Activated CD8-positive, alpha-beta T cell treated with anti-CD3 and anti-CD28 coated beads, Interleukin-2, amount 10 ng/mL, durations not matched to agents 7 days and 5 days (primary cell): ENCODE measurements at regions not wholly inside any gene's neighbourhood (a gene's known extent, or its start where the extent isn't known, plus 50 kb on each side); places are given as distances from the start of the nearest gene placed in this dataset.

Source experiments
- ATAC-seq: fragments of 150-1000 bp; cut with Tn5 transposase; one replicate; pipeline ENCODE4 v1.10.0; 2021; ENCODE audit warnings: moderate library complexity
- CTCF ChIA-PET: fragments of 350-600 bp; sonication (Branson Sonifier 250); formaldehyde crosslinking; loops from one replicate; lab custom pipeline; 2021; ENCODE audit warnings: antibody characterized with exemption; lab: Charles Lee
- POLR2A ChIA-PET: fragments of 350-600 bp; sonication (Branson Sonifier 250); formaldehyde crosslinking; loops from one replicate; lab custom pipeline; 2021; ENCODE audit warnings: antibody characterized with exemption; lab: Charles Lee
- DNase-seq: peaks from one replicate; pipeline ENCODE4 v3.0.0-alpha.2; 2020
- H3K27ac Mint-ChIP-seq: one replicate; pipeline ENCODE4 v1.8.0; 2021; ENCODE audit warnings: mild to moderate bottlenecking, mixed read lengths
- H3K27me3 Mint-ChIP-seq: one replicate; pipeline ENCODE4 v1.8.0; 2021; ENCODE audit warnings: low read depth, mixed read lengths
- H3K36me3 Mint-ChIP-seq: one replicate; pipeline ENCODE4 v1.8.0; 2021; ENCODE audit warnings: low read depth, mixed read lengths
- H3K4me1 Mint-ChIP-seq: one replicate; pipeline ENCODE4 v1.8.0; 2021; ENCODE audit warnings: low read depth, mixed read lengths
- H3K4me3 Mint-ChIP-seq: one replicate; pipeline ENCODE4 v1.8.0; 2021; ENCODE audit warnings: mild to moderate bottlenecking, mixed read lengths
- H3K9me3 Mint-ChIP-seq: one replicate; pipeline ENCODE4 v1.8.0; 2022; ENCODE audit warnings: mixed read lengths; ENCODE audit not compliant: insufficient read depth

GRCh38 chr6:126550323-126550722 lies 210.4 kb downstream of the CENPW start:
- CTCF ChIA-PET: interaction anchor here (0.6 kb wide), 1 partner anchor 117 kb away, joined by 3 read pairs; no protein-coding TSS in a partner anchor
- Mint-ChIP-seq H3K9me3 (no peaks in the 10 kb centered on the region), H3K27ac (no peak overlapping the region), H3K4me3 (no peak overlapping the region), H3K4me1 (no peaks in the 10 kb centered on the region), H3K36me3 (no peaks in the 10 kb centered on the region), H3K27me3 (no peaks in the 10 kb centered on the region)
- ATAC-seq: no peak
- DNase-seq: no peak
- POLR2A ChIA-PET: no interaction called here

- no peak overlapping the region for H3K4me3 Mint-ChIP-seq
- H3K27ac Mint-ChIP-seq: no peak overlapping the region
- DNase-seq (no peak), ATAC-seq (no peak)
- no peaks in the 10 kb centered on the region for H3K4me1 Mint-ChIP-seq
- no peaks in the 10 kb centered on the region for H3K36me3 Mint-ChIP-seq
- POLR2A ChIA-PET: no interaction called here
- no peaks in the 10 kb centered on the region for H3K27me3 Mint-ChIP-seq
- CTCF ChIA-PET: no interaction called here
- no peaks in the 10 kb centered on the region for H3K9me3 Mint-ChIP-seq
Observed at GRCh38 chr6:126551832-126552231, 211.9 kb downstream of the CENPW start.

GRCh38 chr6:126553854-126554253 lies 213.9 kb downstream of the CENPW start:
- H3K9me3 Mint-ChIP-seq: no peaks in the 10 kb centered on the region
- no peaks in the 10 kb centered on the region for H3K27me3 Mint-ChIP-seq
- ChIA-PET POLR2A (no interaction called here), CTCF (no interaction called here)
- H3K4me1 Mint-ChIP-seq: no peaks in the 10 kb centered on the region
- no peak overlapping the region for H3K4me3 Mint-ChIP-seq
- no peak overlapping the region for H3K27ac Mint-ChIP-seq
- H3K36me3 Mint-ChIP-seq: no peaks in the 10 kb centered on the region
- no peak for DNase-seq
- no peak for ATAC-seq

- CTCF ChIA-PET: no interaction called here
- DNase-seq (no peak), ATAC-seq (no peak)
- Mint-ChIP-seq H3K27ac (no peak overlapping the region), H3K4me3 (no peak overlapping the region), H3K9me3 (no peaks in the 10 kb centered on the region), H3K36me3 (no peaks in the 10 kb centered on the region), H3K4me1 (no peaks in the 10 kb centered on the region), H3K27me3 (no peaks in the 10 kb centered on the region)
- POLR2A ChIA-PET: no interaction called here
Observed at GRCh38 chr6:126570507-126570906, 230.6 kb downstream of the CENPW start.

GRCh38 chr6:126574301-126574700 lies 234.4 kb downstream of the CENPW start:
- no peak overlapping the region for H3K27ac Mint-ChIP-seq
- ChIA-PET POLR2A (no interaction called here), CTCF (no interaction called here)
- H3K4me1 Mint-ChIP-seq: no peaks in the 10 kb centered on the region
- DNase-seq: no peak
- no peaks in the 10 kb centered on the region for H3K9me3 Mint-ChIP-seq
- no peak for ATAC-seq
- H3K4me3 Mint-ChIP-seq: no peak overlapping the region
- H3K36me3 Mint-ChIP-seq: no peaks in the 10 kb centered on the region
- no peaks in the 10 kb centered on the region for H3K27me3 Mint-ChIP-seq

- no peaks in the 10 kb centered on the region for H3K4me1 Mint-ChIP-seq
- no peak overlapping the region for H3K27ac Mint-ChIP-seq
- H3K36me3 Mint-ChIP-seq: no peaks in the 10 kb centered on the region
- CTCF ChIA-PET: no interaction called here
- no peak overlapping the region for H3K4me3 Mint-ChIP-seq
- POLR2A ChIA-PET: no interaction called here
- ATAC-seq: no peak
- H3K27me3 Mint-ChIP-seq: no peaks in the 10 kb centered on the region
- no peak for DNase-seq
- no peaks in the 10 kb centered on the region for H3K9me3 Mint-ChIP-seq
Observed at GRCh38 chr6:126581316-126581715, 241.4 kb downstream of the CENPW start.

- Mint-ChIP-seq H3K4me1 (no peaks in the 10 kb centered on the region), H3K4me3 (no peak overlapping the region), H3K27ac (no peak overlapping the region), H3K27me3 (no peaks in the 10 kb centered on the region), H3K9me3 (no peaks in the 10 kb centered on the region), H3K36me3 (no peaks in the 10 kb centered on the region)
- DNase-seq (no peak), ATAC-seq (no peak)
- ChIA-PET POLR2A (no interaction called here), CTCF (no interaction called here)
Observed at GRCh38 chr6:126600258-126600916, 260.5 kb downstream of the CENPW start.

GRCh38 chr6:126603410-126603809 lies 263.5 kb downstream of the CENPW start:
- ChIA-PET CTCF (no interaction called here), POLR2A (no interaction called here)
- Mint-ChIP-seq H3K27ac (no peak overlapping the region), H3K27me3 (no peaks in the 10 kb centered on the region), H3K4me3 (no peak overlapping the region), H3K9me3 (no peaks in the 10 kb centered on the region), H3K4me1 (no peaks in the 10 kb centered on the region), H3K36me3 (no peaks in the 10 kb centered on the region)
- no peak for ATAC-seq
- DNase-seq: no peak

GRCh38 chr6:126605089-126605488 lies 265.2 kb downstream of the CENPW start:
- ChIA-PET CTCF (no interaction called here), POLR2A (no interaction called here)
- no peak overlapping the region for H3K4me3 Mint-ChIP-seq
- no peak for DNase-seq
- no peaks in the 10 kb centered on the region for H3K27me3 Mint-ChIP-seq
- no peaks in the 10 kb centered on the region for H3K4me1 Mint-ChIP-seq
- H3K27ac Mint-ChIP-seq: no peak overlapping the region
- ATAC-seq: no peak
- no peaks in the 10 kb centered on the region for H3K36me3 Mint-ChIP-seq
- H3K9me3 Mint-ChIP-seq: no peaks in the 10 kb centered on the region

GRCh38 chr6:126607289-126607688 lies 267.4 kb downstream of the CENPW start:
- ATAC-seq: no peak

GRCh38 chr6:126608681-126609080 lies 268.8 kb downstream of the CENPW start:
- ChIA-PET POLR2A (no interaction called here), CTCF (no interaction called here)
- H3K27me3 Mint-ChIP-seq: no peaks in the 10 kb centered on the region
- DNase-seq (no peak), ATAC-seq (no peak)
- H3K27ac Mint-ChIP-seq: no peak overlapping the region
- H3K9me3 Mint-ChIP-seq: peaks cover 10% of the 10 kb centered on the region
- no peak overlapping the region for H3K4me3 Mint-ChIP-seq
- no peaks in the 10 kb centered on the region for H3K36me3 Mint-ChIP-seq
- no peaks in the 10 kb centered on the region for H3K4me1 Mint-ChIP-seq

More at GRCh38 chr6:126607289-126607688, 267.4 kb downstream of the CENPW start:
- no peaks in the 10 kb centered on the region for H3K36me3 Mint-ChIP-seq
- POLR2A ChIA-PET: no interaction called here
- no peak overlapping the region for H3K27ac Mint-ChIP-seq
- no peak overlapping the region for H3K4me3 Mint-ChIP-seq
- CTCF ChIA-PET: no interaction called here
- DNase-seq: no peak
- no peaks in the 10 kb centered on the region for H3K27me3 Mint-ChIP-seq
- peaks cover 9% of the 10 kb centered on the region for H3K9me3 Mint-ChIP-seq
- no peaks in the 10 kb centered on the region for H3K4me1 Mint-ChIP-seq

GRCh38 chr6:126614642-126615504 lies 275.0 kb downstream of the CENPW start:
- H3K9me3 Mint-ChIP-seq: peaks cover 10% of the 10 kb centered on the region
- H3K27me3 Mint-ChIP-seq: peaks cover 2% of the 10 kb centered on the region
- H3K36me3 Mint-ChIP-seq: no peaks in the 10 kb centered on the region
- DNase-seq (no peak), ATAC-seq (no peak)
- ChIA-PET CTCF (no interaction called here), POLR2A (no interaction called here)
- no peak overlapping the region for H3K27ac Mint-ChIP-seq
- no peaks in the 10 kb centered on the region for H3K4me1 Mint-ChIP-seq
- H3K4me3 Mint-ChIP-seq: no peak overlapping the region
